T-cell (primary cell): ENCODE measurements at regions not wholly inside any gene's neighbourhood (a gene's known extent, or its start where the extent isn't known, plus 50 kb on each side); places are given as distances from the start of the nearest gene placed in this dataset.
"Not testable (repeated sequence)": the region's sequence is repeated elsewhere in the genome, so short reads cannot be mapped to it uniquely, and the experiment has no call there.

ENCODE experiments used
- ATAC-seq, 4 experiments: fragments of 200-7000 bp in 3 of 4; fragments of 150-1000 bp in 1 of 4; cut with Tn5 transposase; replicated peaks in 1 of 4; 1 replicate in 3 of 4; 2 replicates in 1 of 4; pipeline ENCODE4 v1.10.0; 2021; ENCODE audit warnings: moderate library complexity in 3 of 4, mild to moderate bottlenecking in 2 of 4, moderate number of reproducible peaks in 1 of 4
- CTCF ChIA-PET, 2 donors: fragments of 300-600 bp; sonication (Branson Sonifier 250); formaldehyde crosslinking; loops; one replicate each; lab custom pipeline; 2022; ENCODE audit warnings: antibody characterized with exemption in 2 of 2; lab: Charles Lee
- POLR2A ChIA-PET, 2 donors: fragments of 300-600 bp; sonication (Branson Sonifier 250); formaldehyde crosslinking; loops; one replicate each; lab custom pipeline; 2022; ENCODE audit warnings: antibody characterized with exemption in 2 of 2; lab: Charles Lee
- DNase-seq, 35 experiments: peaks; one replicate each; pipeline versions ENCODE4 v3.0.0 to v3.0.0-alpha.2; 2013 to 2023
- H3K27ac ChIP-seq: one replicate; pipeline ENCODE4 v1.5.1; 2013; ENCODE audit warnings: low read length
- H3K27me3 ChIP-seq, 2 experiments: replicated peaks in 1 of 2; 1 replicate in 1 of 2; 2 replicates in 1 of 2; pipeline versions ENCODE4 v1.6.1 to v1.7.0; 2013; ENCODE audit warnings: low read length in 1 of 2, mixed read lengths in 1 of 2; ENCODE audit not compliant: control insufficient read depth in 2 of 2, insufficient read depth in 2 of 2; ENCODE audit errors: extremely low read depth in 1 of 2
- H3K36me3 ChIP-seq, 2 donors: 1 replicate in 1 of 2; 2 replicates in 1 of 2; pipeline versions ENCODE4 v1.6.1 to v1.7.0; 2013; ENCODE audit warnings: low read length in 1 of 2; ENCODE audit not compliant: control insufficient read depth in 2 of 2, insufficient read depth in 1 of 2; ENCODE audit errors: extremely low read depth in 1 of 2
- H3K4me1 ChIP-seq, 2 experiments: 1 replicate in 1 of 2; 2 replicates in 1 of 2; pipeline versions ENCODE4 v1.6.1 to v1.7.0; 2013; ENCODE audit warnings: low read length in 2 of 2, mixed read lengths in 1 of 2; ENCODE audit not compliant: insufficient read depth in 2 of 2, control insufficient read depth in 1 of 2; ENCODE audit errors: extremely low read depth in 1 of 2
- H3K4me3 ChIP-seq, 2 donors: 1 replicate in 1 of 2; 2 replicates in 1 of 2; pipeline versions ENCODE4 v1.5.1 to v1.7.0; 2013; ENCODE audit warnings: mild to moderate bottlenecking in 2 of 2, low read length in 1 of 2, moderate library complexity in 1 of 2; ENCODE audit not compliant: control insufficient read depth in 1 of 2; ENCODE audit errors: extremely low read depth in 1 of 2
- H3K9me3 ChIP-seq: 2 replicates; pipeline ENCODE4 v1.7.0; 2013
- H3K27ac Mint-ChIP-seq, 2 donors: one replicate each; pipeline ENCODE4 v1.8.0; 2020 to 2021; ENCODE audit warnings: mild to moderate bottlenecking in 2 of 2, mixed read lengths in 2 of 2
- H3K27me3 Mint-ChIP-seq, 2 donors: one replicate each; pipeline ENCODE4 v1.8.0; 2021 to 2022; ENCODE audit warnings: mixed read lengths in 2 of 2
- H3K36me3 Mint-ChIP-seq: one replicate; pipeline ENCODE4 v1.8.0; 2021; ENCODE audit warnings: mixed read lengths
- H3K4me1 Mint-ChIP-seq, 3 donors: one replicate each; pipeline ENCODE4 v1.8.0; 2020 to 2022; ENCODE audit warnings: mixed read lengths in 3 of 3, mild to moderate bottlenecking in 1 of 3
- H3K4me3 Mint-ChIP-seq, 3 donors: one replicate each; pipeline ENCODE4 v1.8.0; 2020 to 2022; ENCODE audit warnings: mild to moderate bottlenecking in 3 of 3, mixed read lengths in 3 of 3, moderate library complexity in 3 of 3
- H3K9me3 Mint-ChIP-seq, 3 donors: one replicate each; pipeline ENCODE4 v1.8.0; 2020 to 2022; ENCODE audit warnings: mixed read lengths in 3 of 3
- WGBS: methylation state at CpG from one replicate; pipeline ENCODE4 v1.1.5; 2013; ENCODE audit warnings: missing lambda C conversion rate; ENCODE audit not compliant: insufficient coverage; 5-methylcytosine and 5-hydroxymethylcytosine counted together

DNA sequence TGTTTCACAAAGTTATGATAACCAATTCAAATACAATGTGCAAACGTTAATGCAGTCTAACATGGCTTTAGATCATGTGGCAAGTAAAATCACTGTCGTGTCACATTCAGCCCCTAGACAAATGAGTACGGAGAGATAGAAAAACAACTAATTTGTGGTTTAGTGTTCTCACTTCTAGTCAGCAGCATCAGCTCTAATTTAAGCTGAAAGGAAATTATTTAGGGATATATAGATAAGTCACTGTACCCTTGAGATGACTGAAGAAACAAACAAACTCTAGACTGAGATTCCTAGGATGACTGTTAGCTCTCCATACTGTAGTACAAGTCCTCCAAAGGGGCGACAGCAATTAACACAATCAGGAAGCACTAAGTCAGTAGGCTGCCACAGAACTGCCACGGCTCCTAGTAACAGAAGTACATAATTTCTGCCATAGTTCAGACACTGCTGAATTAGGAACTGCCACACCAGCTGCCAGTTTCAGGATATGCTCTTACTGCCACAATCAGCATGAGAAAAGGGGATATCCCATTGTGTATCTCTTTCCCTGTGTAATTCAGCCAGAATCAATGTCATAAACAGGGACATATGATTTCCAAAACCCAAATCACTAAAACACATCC is 150.4 kb upstream of the NEGR1 start:
- Mint-ChIP-seq H3K9me3 (peaks cover 3 to 16% (median 10%) of the 10 kb centered on the region in 3 donors), H3K36me3 (no peaks in the 10 kb centered on the region), H3K27me3 (no peaks in the 10 kb centered on the region), H3K4me3 (no peak overlapping the region), H3K27ac (no peak overlapping the region), H3K4me1 (no peaks in the 10 kb centered on the region)
- H3K27ac ChIP-seq: no peak overlapping the region
- H3K27me3 ChIP-seq: no peaks in the 10 kb centered on the region
- CTCF ChIA-PET: no interaction called here
- H3K4me3 ChIP-seq: no peak overlapping the region
- WGBS: 52% methylated on average over 5 of the region's 5 CpGs
- no peaks in the 10 kb centered on the region for H3K36me3 ChIP-seq
- POLR2A ChIA-PET: interaction anchor here in 1 of 2 donors (0.6 kb wide), 1 partner anchor 9 kb away, joined by 5 read pairs; no protein-coding TSS in a partner anchor
- ATAC-seq (no peak), DNase-seq (no peak)
- H3K4me1 ChIP-seq: no peaks in the 10 kb centered on the region
- H3K9me3 ChIP-seq: no peaks in the 10 kb centered on the region

DNA sequence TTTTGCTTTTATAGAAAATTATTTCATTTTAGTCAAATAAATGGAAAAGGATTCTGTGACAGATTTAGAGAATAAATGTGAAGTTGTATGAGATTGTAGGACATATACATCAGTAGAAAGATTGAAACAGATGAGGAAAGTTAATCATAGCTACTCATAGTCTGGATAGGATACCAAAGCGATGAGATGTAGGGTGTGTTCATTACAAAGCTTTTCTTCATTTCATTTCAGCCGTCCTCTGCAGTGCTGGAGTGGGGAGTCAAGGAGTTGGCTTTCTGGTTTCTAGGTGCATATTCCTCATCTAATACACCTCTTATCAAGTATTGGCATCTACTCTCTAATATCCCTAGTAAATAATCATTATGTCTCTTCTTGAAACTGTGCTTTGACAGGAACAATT is 149.5 kb upstream of the NEGR1 start:
- Histone ChIP-seq H3K27ac (no peak overlapping the region), H3K27me3 (no peaks in the 10 kb centered on the region), H3K9me3 (no peaks in the 10 kb centered on the region), H3K4me3 (no peak overlapping the region), H3K4me1 (no peaks in the 10 kb centered on the region), H3K36me3 (no peaks in the 10 kb centered on the region)
- no peaks in the 10 kb centered on the region for H3K27me3 Mint-ChIP-seq
- POLR2A ChIA-PET: no interaction called here
- DNase-seq: no peak
- CTCF ChIA-PET: no interaction called here
- no peak overlapping the region for H3K4me3 Mint-ChIP-seq
- no peaks in the 10 kb centered on the region for H3K4me1 Mint-ChIP-seq
- WGBS: no CpG with 5 or more reads among the region's 2 CpGs
- H3K36me3 Mint-ChIP-seq: no peaks in the 10 kb centered on the region
- ATAC-seq: no peak
- peaks cover 3 to 20% (median 14%) of the 10 kb centered on the region in 3 donors for H3K9me3 Mint-ChIP-seq
- no peak overlapping the region for H3K27ac Mint-ChIP-seq

DNA sequence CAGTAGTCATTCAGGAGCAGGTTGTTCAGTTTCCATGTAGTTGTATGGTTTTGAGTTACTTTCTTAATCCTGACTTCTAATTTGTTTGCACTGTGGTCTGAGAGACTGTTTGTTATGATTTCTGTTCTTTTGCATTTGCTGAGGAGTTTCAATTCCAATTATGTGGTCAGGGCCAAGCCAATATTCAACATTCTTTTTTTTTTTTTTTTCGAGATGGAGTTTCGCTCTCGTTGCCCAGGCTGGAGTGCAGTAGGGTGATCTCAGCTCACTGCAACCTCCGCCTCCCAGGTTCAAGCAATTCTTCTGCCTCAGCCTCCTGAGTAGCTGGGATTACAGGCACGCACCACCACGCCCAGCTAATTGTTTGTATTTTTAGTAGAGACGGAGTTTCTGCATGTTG is 145.9 kb upstream of the NEGR1 start:
- 98% methylated on average over 6 of the region's 7 CpGs for WGBS
- H3K4me1 Mint-ChIP-seq, H3K27me3 ChIP-seq, H3K27ac ChIP-seq, H3K27ac Mint-ChIP-seq, H3K4me1 ChIP-seq, H3K36me3 ChIP-seq, DNase-seq, H3K4me3 ChIP-seq, POLR2A ChIA-PET, H3K4me3 Mint-ChIP-seq, H3K36me3 Mint-ChIP-seq, H3K9me3 ChIP-seq, H3K27me3 Mint-ChIP-seq, ATAC-seq, CTCF ChIA-PET: not testable (repeated sequence)
- peaks cover 0 to 28% (median 23%) of the 10 kb centered on the region in 3 donors for H3K9me3 Mint-ChIP-seq

DNA sequence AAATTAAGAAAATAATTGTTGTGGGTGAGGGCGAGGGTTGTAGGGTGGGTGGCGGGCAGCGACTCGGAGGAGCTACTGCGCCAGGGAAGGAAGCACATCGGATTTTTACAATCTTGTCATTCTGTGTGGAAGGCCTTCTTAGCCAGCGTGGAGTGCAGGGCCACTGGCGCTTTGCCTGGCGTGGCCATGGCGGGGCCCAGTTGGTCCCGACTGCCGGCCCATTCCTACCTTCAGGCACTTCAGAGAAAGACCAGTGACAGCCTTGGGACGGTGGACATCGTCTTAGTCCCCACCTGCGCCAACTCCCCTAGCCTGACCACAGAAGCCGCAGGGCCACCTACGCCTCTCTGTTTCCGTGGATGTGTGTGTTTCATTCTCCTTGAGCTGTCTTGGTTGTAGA is 136.9 kb upstream of the NEGR1 start:
- Mint-ChIP-seq H3K9me3 (peaks cover 5 to 42% (median 13%) of the 10 kb centered on the region in 3 donors), H3K36me3 (no peaks in the 10 kb centered on the region), H3K4me1 (no peaks in the 10 kb centered on the region), H3K27ac (no peak overlapping the region), H3K27me3 (no peaks in the 10 kb centered on the region), H3K4me3 (no peak overlapping the region)
- ATAC-seq (no peak), DNase-seq (no peak)
- Histone ChIP-seq H3K4me1 (no peaks in the 10 kb centered on the region), H3K36me3 (no peaks in the 10 kb centered on the region), H3K9me3 (no peaks in the 10 kb centered on the region), H3K27me3 (no peaks in the 10 kb centered on the region), H3K4me3 (no peak overlapping the region), H3K27ac (no peak overlapping the region)
- ChIA-PET CTCF (no interaction called here), POLR2A (no interaction called here)
- WGBS: 97% methylated on average over 12 of the region's 18 CpGs

DNA sequence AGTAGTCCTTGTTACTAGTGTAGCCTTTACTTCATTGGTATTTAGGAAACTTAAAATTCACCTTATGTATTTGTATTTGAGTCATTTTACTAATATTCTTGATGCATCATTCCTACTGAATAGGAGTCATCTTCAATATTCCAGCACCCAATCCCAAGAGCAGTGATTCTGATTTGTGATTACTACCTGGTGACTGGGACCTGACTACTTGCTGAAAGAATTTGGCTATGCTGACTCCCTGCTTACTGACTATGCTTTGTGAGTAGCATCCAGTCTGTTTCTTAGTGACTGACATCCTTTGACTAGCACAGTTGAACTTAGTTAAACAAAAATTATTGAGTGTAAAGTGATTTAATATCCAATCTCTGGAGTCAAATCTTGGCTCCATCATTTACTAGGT is 129.9 kb upstream of the NEGR1 start:
- Histone ChIP-seq H3K9me3 (no peaks in the 10 kb centered on the region), H3K27me3 (no peaks in the 10 kb centered on the region), H3K36me3 (no peaks in the 10 kb centered on the region), H3K4me1 (no peaks in the 10 kb centered on the region), H3K27ac (no peak overlapping the region), H3K4me3 (no peak overlapping the region)
- Mint-ChIP-seq H3K36me3 (no peaks in the 10 kb centered on the region), H3K9me3 (peaks cover 2 to 24% (median 5%) of the 10 kb centered on the region in 3 donors), H3K27ac (no peak overlapping the region), H3K27me3 (no peaks in the 10 kb centered on the region), H3K4me1 (no peaks in the 10 kb centered on the region), H3K4me3 (no peak overlapping the region)
- CTCF ChIA-PET: no interaction called here
- ATAC-seq: no peak
- DNase-seq: no peak
- POLR2A ChIA-PET: no interaction called here

DNA sequence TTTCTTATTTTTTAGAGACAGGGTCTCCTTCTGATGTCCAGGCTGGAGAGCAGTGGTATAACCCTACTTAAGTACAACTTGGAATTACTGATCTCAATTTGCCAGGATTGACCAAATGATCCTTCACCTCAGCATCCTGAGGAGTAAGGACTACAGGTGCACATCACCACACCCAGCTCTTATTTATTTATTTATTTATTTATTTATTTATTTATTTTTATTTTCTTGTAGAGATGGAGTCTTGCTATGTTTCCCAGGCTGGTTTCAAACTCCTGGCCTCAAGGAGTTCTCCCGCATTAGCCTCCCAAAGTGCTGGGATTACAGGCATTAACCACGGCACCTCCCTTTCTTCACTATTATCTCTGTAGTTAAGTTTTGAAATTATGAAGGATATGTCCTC is 117.5 kb upstream of the NEGR1 start:
- Mint-ChIP-seq H3K27me3 (no peaks in the 10 kb centered on the region), H3K27ac (no peak overlapping the region), H3K4me1 (no peaks in the 10 kb centered on the region), H3K9me3 (peaks cover 0 to 20% (median 8%) of the 10 kb centered on the region in 3 donors), H3K4me3 (no peak overlapping the region), H3K36me3 (no peaks in the 10 kb centered on the region)
- Histone ChIP-seq H3K9me3 (no peaks in the 10 kb centered on the region), H3K4me3 (no peak overlapping the region), H3K27me3 (no peaks in the 10 kb centered on the region), H3K27ac (no peak overlapping the region), H3K4me1 (no peaks in the 10 kb centered on the region), H3K36me3 (no peaks in the 10 kb centered on the region)
- ChIA-PET CTCF (no interaction called here), POLR2A (no interaction called here)
- no peak for ATAC-seq
- no CpG with 5 or more reads among the region's 2 CpGs for WGBS
- no peak for DNase-seq

DNA sequence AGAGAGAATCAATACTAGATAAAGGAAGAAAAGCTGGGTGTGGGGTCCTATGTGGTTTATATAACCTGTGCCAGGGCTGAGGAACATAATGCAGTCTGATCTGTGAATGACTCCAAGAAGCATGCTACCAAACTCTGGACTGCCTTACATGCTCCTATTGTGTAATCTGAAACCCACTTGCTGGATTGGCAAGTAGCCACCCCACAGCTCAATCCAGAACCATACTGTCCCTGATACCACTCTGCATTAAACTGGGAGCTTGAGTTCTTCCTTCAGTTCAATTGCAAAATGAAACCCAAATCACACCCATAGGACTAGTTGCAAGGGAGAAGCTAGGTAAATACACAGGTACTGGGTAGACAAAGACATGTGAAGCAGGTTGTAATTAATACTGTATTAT is 115.4 kb upstream of the NEGR1 start:
- H3K9me3 Mint-ChIP-seq: peaks cover 0 to 14% (median 7%) of the 10 kb centered on the region in 3 donors

More for the DNA sequence above, 115.4 kb upstream of the NEGR1 start:
- ATAC-seq (no peak), DNase-seq (no peak)
- Histone ChIP-seq H3K4me3 (no peak overlapping the region), H3K27me3 (no peaks in the 10 kb centered on the region), H3K36me3 (no peaks in the 10 kb centered on the region), H3K9me3 (no peaks in the 10 kb centered on the region), H3K4me1 (no peaks in the 10 kb centered on the region), H3K27ac (no peak overlapping the region)
- H3K4me3 Mint-ChIP-seq: no peak overlapping the region
- H3K4me1 Mint-ChIP-seq: no peaks in the 10 kb centered on the region
- CTCF ChIA-PET: no interaction called here
- POLR2A ChIA-PET: no interaction called here
- no peaks in the 10 kb centered on the region for H3K27me3 Mint-ChIP-seq
- no peak overlapping the region for H3K27ac Mint-ChIP-seq
- no peaks in the 10 kb centered on the region for H3K36me3 Mint-ChIP-seq
